Stimulated activated CD8-positive, alpha-beta memory T cell treated with anti-CD3 and anti-CD28 coated beads, Interleukin-12 subunit alpha, Interleukin-12 subunit beta, amount 100 ng/mL, for 4 hours (primary cell): ENCODE measurements at regions not wholly inside any gene's neighbourhood (a gene's known extent, or its start where the extent isn't known, plus 50 kb on each side); places are given as distances from the start of the nearest gene placed in this dataset.
"Not testable (repeated sequence)": the region's sequence is repeated elsewhere in the genome, so short reads cannot be mapped to it uniquely, and the experiment has no call there.

Experiments
- DNase-seq: peaks from one replicate; pipeline ENCODE4 v3.0.0-alpha.2; 2020; ENCODE audit warnings: low read depth

- DNase-seq = no peak
Observed at GRCh38 chr5:102554082-102554481, 55.3 kb upstream of the SLCO6A1 start.

GRCh38 chr5:102554728-102555127 lies 55.9 kb upstream of the SLCO6A1 start:
- DNase-seq = no peak

GRCh38 chr5:102561894-102562760 lies 63.3 kb upstream of the SLCO6A1 start:
- no peak for DNase-seq

GRCh38 chr5:102570747-102571146 lies 71.9 kb upstream of the SLCO6A1 start:
- DNase-seq = no peak

GRCh38 chr5:102578362-102578761 lies 79.6 kb upstream of the SLCO6A1 start:
- no peak for DNase-seq

- DNase-seq = no peak
Observed at GRCh38 chr5:102579379-102579778, 80.6 kb upstream of the SLCO6A1 start.

GRCh38 chr5:102581011-102581410 lies 82.2 kb upstream of the SLCO6A1 start:
- DNase-seq = no peak

- no peak for DNase-seq
Observed at GRCh38 chr5:102582696-102583095, 83.9 kb upstream of the SLCO6A1 start.

- no peak for DNase-seq
Observed at GRCh38 chr5:102583276-102584124, 84.7 kb upstream of the SLCO6A1 start.

GRCh38 chr5:102589661-102590060 lies 90.9 kb upstream of the SLCO6A1 start:
- DNase-seq = no peak

GRCh38 chr5:102590467-102590866 lies 91.7 kb upstream of the SLCO6A1 start:
- no peak for DNase-seq

- DNase-seq = no peak
Observed at GRCh38 chr5:102591650-102592049, 92.8 kb upstream of the SLCO6A1 start.

GRCh38 chr5:102592586-102592985 lies 93.8 kb upstream of the SLCO6A1 start:
- DNase-seq = not testable (repeated sequence)

GRCh38 chr5:102594192-102594591 lies 95.4 kb upstream of the SLCO6A1 start:
- no peak for DNase-seq

- no peak for DNase-seq
Observed at GRCh38 chr5:102595332-102595731, 96.5 kb upstream of the SLCO6A1 start.

- DNase-seq = no peak
Observed at GRCh38 chr5:102596113-102596512, 97.3 kb upstream of the SLCO6A1 start.

GRCh38 chr5:102596951-102597350 lies 98.2 kb upstream of the SLCO6A1 start:
- DNase-seq = no peak

GRCh38 chr5:102599289-102599688 lies 100.5 kb upstream of the SLCO6A1 start:
- no peak for DNase-seq

GRCh38 chr5:102600964-102601363 lies 102.2 kb upstream of the SLCO6A1 start:
- no peak for DNase-seq

- DNase-seq = no peak
Observed at GRCh38 chr5:102603670-102604069, 104.9 kb upstream of the SLCO6A1 start.

GRCh38 chr5:102608414-102608813 lies 109.6 kb upstream of the SLCO6A1 start:
- DNase-seq = no peak

GRCh38 chr5:102611312-102611711 lies 112.5 kb upstream of the SLCO6A1 start:
- DNase-seq = no peak

- DNase-seq = no peak
Observed at GRCh38 chr5:102613661-102614060, 114.9 kb upstream of the SLCO6A1 start.
